GM12878 (cell line): ENCODE measurements at regions not wholly inside any gene's neighbourhood (a gene's known extent, or its start where the extent isn't known, plus 50 kb on each side); places are given as distances from the start of the nearest gene placed in this dataset.
A peak's percentile ranks its signal among the peaks of the same experiment; 100 is the strongest.
"Not testable (repeated sequence)": the region's sequence is repeated elsewhere in the genome, so short reads cannot be mapped to it uniquely, and the experiment has no call there.

Experiments used
- ATAC-seq: fragments of 200-7000 bp; cut with Tn5 transposase; 3 replicates; pipeline ENCODE4 v1.9.1; 2020; ENCODE audit warnings: mild to moderate bottlenecking, moderate library complexity
- BruUV-seq: library from RNA; stranded (reverse); fragments of 400-500 nt; replicated peaks from 2 replicates; lab custom pipeline; 2021; lab: Mats Ljungman, UMichigan
- CTCF ChIA-PET: fragments of 300-600 bp; sonication (Branson Sonifier 250); formaldehyde crosslinking; extraction: SDS; loops from one replicate; lab custom pipeline; 2021; ENCODE audit warnings: inconsistent platforms; lab: Yijun Ruan, JAX
- POLR2A ChIA-PET: fragments of 350-600 bp; formaldehyde crosslinking; extraction: SDS; loops from one replicate; lab custom pipeline; 2021; ENCODE audit warnings: inconsistent platforms; lab: Charles Lee
- RAD21 ChIA-PET: fragments of 300-600 bp; sonication (Branson Sonifier 250); formaldehyde crosslinking; loops from one replicate; lab custom pipeline; 2023; ENCODE audit warnings: antibody characterized with exemption; ENCODE audit not compliant: unreplicated experiment; lab: Charles Lee
- SMC1A ChIA-PET: fragments of 300-600 bp; sonication (Branson Sonifier 250); formaldehyde crosslinking; loops from one replicate; lab custom pipeline; 2023; ENCODE audit not compliant: unreplicated experiment, uncharacterized antibody; lab: Charles Lee
- DNase-seq: peaks from one replicate; pipeline ENCODE4 v3.0.0-alpha.2; 2011; ENCODE audit warnings: low read depth, low spot score
- FAIRE-seq: peaks from 3 replicates; lab custom pipeline; 2011; peaks lifted over from hg19 to GRCh38; lab: Jason Lieb, UNC
- H2AFZ ChIP-seq: 2 replicates; pipeline ENCODE4 v1.6.0; 2011; ENCODE audit warnings: low read depth, low read length, control low read depth; ENCODE audit not compliant: control insufficient read depth
- H3K27ac ChIP-seq: 2 replicates; pipeline ENCODE4 v1.5.1; 2011; ENCODE audit warnings: control low read depth; ENCODE audit not compliant: control insufficient read depth, insufficient read depth
- H3K27me3 ChIP-seq, 2 experiments: replicated peaks in 1 of 2; 2 replicates each; pipeline versions ENCODE4 v1.6.0 to v1.6.1; 2011; ENCODE audit warnings: low read length in 1 of 2; ENCODE audit not compliant: control insufficient read depth in 2 of 2, insufficient read depth in 2 of 2
- H3K36me3 ChIP-seq, 2 experiments: 2 replicates each; pipeline ENCODE4 v1.5.1; 2011; ENCODE audit warnings: low read length in 1 of 2; ENCODE audit not compliant: control insufficient read depth in 2 of 2, insufficient read depth in 2 of 2
- H3K4me1 ChIP-seq: 2 replicates; pipeline ENCODE4 v1.6.1; 2011; ENCODE audit warnings: mild to moderate bottlenecking, low read length, moderate library complexity, mixed read lengths; ENCODE audit not compliant: control insufficient read depth, insufficient read depth
- H3K4me2 ChIP-seq: 2 replicates; pipeline ENCODE4 v1.6.0; 2011; ENCODE audit warnings: control low read depth; ENCODE audit not compliant: control insufficient read depth, insufficient read depth
- H3K4me3 ChIP-seq: fragments of 200-600 bp; sonication (generic); 2 replicates; pipeline ENCODE4 v1.5.1; 2016
- H3K79me2 ChIP-seq: 2 replicates; pipeline ENCODE4 v1.6.0; 2011; ENCODE audit warnings: low read length; ENCODE audit not compliant: control insufficient read depth, insufficient read depth
- H3K9ac ChIP-seq: 2 replicates; pipeline ENCODE4 v1.8.0; 2011; ENCODE audit warnings: low read length, control low read depth, mixed read lengths; ENCODE audit not compliant: control insufficient read depth, insufficient read depth
- H3K9me3 ChIP-seq: replicated peaks from 3 replicates; pipeline ENCODE4 v1.5.1; 2011; ENCODE audit warnings: mild to moderate bottlenecking, low read length; ENCODE audit not compliant: control insufficient read depth, insufficient read depth
- H4K20me1 ChIP-seq: 2 replicates; pipeline ENCODE4 v1.6.0; 2011; ENCODE audit not compliant: control insufficient read depth, insufficient read depth
- WGBS: methylation state at CpG from one replicate; pipeline ENCODE4 v1.1.6; 2016; ENCODE audit warnings: low lambda C conversion rate; ENCODE audit not compliant: insufficient replicate concordance, insufficient coverage; ENCODE audit errors: missing lambda C conversion rate; 5-methylcytosine and 5-hydroxymethylcytosine counted together
- in situ Hi-C: fragments of 300-500 bp; cut with MboI; formaldehyde crosslinking; loops from 9 replicates; pipeline ENCODE4 v1.14.3; 2018; ENCODE audit warnings: mixed read lengths
- intact Hi-C: fragments of 100-400 bp; cut with micrococcal nuclease; formaldehyde crosslinking; loops from one replicate; pipeline ENCODE4 v1.14.2; 2022; ENCODE audit not compliant: unreplicated experiment

DNA sequence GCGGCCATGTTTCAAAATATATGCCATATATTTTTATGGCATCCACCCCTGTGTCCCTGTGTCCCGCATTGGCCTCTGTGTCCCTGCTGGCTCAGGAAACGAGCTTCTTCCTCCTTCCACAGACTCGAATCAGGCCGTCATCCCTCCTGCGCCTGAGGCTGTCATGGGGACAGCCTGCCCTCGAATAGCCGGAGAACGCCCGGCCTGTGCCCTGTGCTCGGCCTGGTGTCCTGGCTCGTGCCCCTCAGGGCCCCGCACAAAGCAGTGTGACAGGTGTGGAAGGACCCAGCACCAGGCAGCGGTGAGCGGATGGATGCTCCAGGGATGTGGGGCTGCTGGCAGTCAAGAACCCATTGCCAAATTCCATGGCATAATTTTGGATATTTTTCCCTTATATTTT lies 1500.0 kb downstream of the FOXD4L5 start:
- WGBS, result 52% methylated on average over 15 of the region's 15 CpGs
- H3K36me3 ChIP-seq, H3K79me2 ChIP-seq, H2AFZ ChIP-seq, H3K4me1 ChIP-seq, ATAC-seq, H3K27me3 ChIP-seq, H3K27ac ChIP-seq, H4K20me1 ChIP-seq, H3K4me3 ChIP-seq, FAIRE-seq, BruUV-seq, SMC1A ChIA-PET, RAD21 ChIA-PET, H3K9ac ChIP-seq, CTCF ChIA-PET, in situ Hi-C loops, H3K9me3 ChIP-seq, POLR2A ChIA-PET, H3K4me2 ChIP-seq, intact Hi-C loops, DNase-seq: not testable (repeated sequence)

DNA sequence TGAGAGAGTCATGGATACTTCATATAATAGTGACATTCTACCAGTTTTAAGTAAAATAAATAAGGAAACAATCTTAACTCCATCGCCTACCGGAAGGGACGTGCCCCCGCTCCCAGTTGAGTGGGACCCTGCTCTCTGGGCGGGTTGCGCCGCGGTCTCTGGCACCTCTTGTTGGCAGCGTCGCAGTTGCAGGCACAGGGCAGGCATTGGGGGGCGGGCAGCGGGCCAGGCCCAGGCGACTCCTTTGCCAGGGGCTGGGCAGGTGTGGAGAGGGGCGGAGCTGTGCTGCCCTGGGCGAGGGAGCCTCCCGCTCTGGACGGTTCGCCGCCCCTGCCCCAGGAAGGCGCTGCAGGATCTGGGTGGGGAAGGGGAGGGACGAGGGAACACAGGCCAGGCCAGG lies 1500.6 kb downstream of the FOXD4L5 start:
- FAIRE-seq, POLR2A ChIA-PET, intact Hi-C loops, BruUV-seq, H3K27me3 ChIP-seq, ATAC-seq, H3K9me3 ChIP-seq, H3K9ac ChIP-seq, H4K20me1 ChIP-seq, H3K36me3 ChIP-seq, H3K4me2 ChIP-seq, H3K79me2 ChIP-seq, H3K4me3 ChIP-seq, SMC1A ChIA-PET, RAD21 ChIA-PET, CTCF ChIA-PET, H3K4me1 ChIP-seq, H2AFZ ChIP-seq, DNase-seq, H3K27ac ChIP-seq, in situ Hi-C loops: not testable (repeated sequence)
- WGBS, result 69% methylated on average over 20 of the region's 21 CpGs

DNA sequence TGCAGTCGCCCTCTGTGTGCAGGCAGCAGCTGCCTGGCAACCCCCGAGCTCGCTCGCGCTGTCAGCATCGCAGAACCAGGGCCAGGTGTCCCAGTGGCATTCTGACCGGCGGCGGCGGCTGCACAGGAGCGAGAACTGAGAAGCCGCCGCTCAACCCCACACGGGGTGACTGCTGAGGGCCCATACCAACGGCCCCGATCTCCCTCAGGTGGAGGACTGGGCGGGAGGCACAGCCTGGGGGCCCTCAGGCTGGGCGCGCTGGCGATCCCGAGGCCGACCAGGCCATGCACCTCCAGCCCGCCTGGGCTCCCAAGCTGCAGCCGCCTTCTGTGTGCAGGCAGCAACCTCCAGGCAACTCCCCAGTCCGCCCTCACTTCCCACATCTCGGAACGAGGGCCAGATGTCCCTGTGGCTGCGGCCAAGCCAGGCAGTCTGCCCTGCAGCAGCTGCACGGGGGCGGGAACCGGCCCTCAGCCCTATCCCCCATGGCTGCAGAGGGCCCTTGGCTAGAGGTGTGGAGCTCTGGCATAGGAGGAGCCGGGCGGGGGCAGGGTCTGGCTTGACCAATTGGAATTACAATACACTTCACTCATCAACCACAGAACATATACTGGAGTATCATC lies 1503.1 kb downstream of the FOXD4L5 start:
- H3K27me3 ChIP-seq, H3K79me2 ChIP-seq, in situ Hi-C loops, SMC1A ChIA-PET, DNase-seq, CTCF ChIA-PET, H3K4me3 ChIP-seq, H3K36me3 ChIP-seq, H4K20me1 ChIP-seq, H3K4me2 ChIP-seq, H3K9me3 ChIP-seq, H2AFZ ChIP-seq, FAIRE-seq, POLR2A ChIA-PET, intact Hi-C loops, BruUV-seq, H3K4me1 ChIP-seq, RAD21 ChIA-PET, H3K9ac ChIP-seq, H3K27ac ChIP-seq: not testable (repeated sequence)
- 61% methylated on average over 15 of the region's 33 CpGs for WGBS
- ATAC-seq, result peak; percentile 67

DNA sequence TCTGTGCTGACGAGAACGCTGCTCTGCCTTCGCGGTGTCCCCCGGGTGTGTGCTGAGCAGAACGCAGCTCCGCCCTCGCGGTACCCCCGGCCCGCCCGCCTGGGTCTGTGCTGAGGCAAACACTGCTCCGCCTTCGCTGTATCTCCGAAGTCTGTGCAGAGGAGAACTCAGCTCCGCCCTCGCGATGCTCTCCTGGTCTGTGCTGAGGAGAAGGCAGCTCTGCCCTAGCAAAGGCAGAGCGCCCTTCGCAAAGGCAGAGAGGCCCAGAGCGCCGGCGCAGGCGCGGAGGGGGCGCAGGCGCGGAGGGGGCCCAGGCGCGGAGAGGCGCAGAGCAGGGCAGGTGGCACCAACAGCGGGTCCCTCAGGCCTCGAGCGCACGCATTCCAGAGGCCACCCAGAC lies 1503.6 kb downstream of the FOXD4L5 start:
- RAD21 ChIA-PET, result not testable (repeated sequence)
- ATAC-seq, result peak; percentile 100

More for the DNA sequence above, 1503.6 kb downstream of the FOXD4L5 start:
- H3K36me3 ChIP-seq, intact Hi-C loops, SMC1A ChIA-PET, H3K4me1 ChIP-seq, H3K27me3 ChIP-seq, H2AFZ ChIP-seq, H3K9ac ChIP-seq, DNase-seq, H4K20me1 ChIP-seq, H3K79me2 ChIP-seq, H3K4me3 ChIP-seq, in situ Hi-C loops, H3K27ac ChIP-seq, FAIRE-seq, CTCF ChIA-PET, H3K4me2 ChIP-seq, H3K9me3 ChIP-seq, BruUV-seq, POLR2A ChIA-PET: not testable (repeated sequence)
- 54% methylated on average over 35 of the region's 35 CpGs for WGBS
